Effector CD4-positive, alpha-beta T cell (primary cell): ENCODE measurements at regions not wholly inside any gene's neighbourhood (a gene's known extent, or its start where the extent isn't known, plus 50 kb on each side); places are given as distances from the start of the nearest gene placed in this dataset.
"Not testable (repeated sequence)": the region's sequence is repeated elsewhere in the genome, so short reads cannot be mapped to it uniquely, and the experiment has no call there.

Experiments
- DNase-seq: peaks from one replicate; pipeline ENCODE4 v3.0.0-alpha.2; 2020

DNA sequence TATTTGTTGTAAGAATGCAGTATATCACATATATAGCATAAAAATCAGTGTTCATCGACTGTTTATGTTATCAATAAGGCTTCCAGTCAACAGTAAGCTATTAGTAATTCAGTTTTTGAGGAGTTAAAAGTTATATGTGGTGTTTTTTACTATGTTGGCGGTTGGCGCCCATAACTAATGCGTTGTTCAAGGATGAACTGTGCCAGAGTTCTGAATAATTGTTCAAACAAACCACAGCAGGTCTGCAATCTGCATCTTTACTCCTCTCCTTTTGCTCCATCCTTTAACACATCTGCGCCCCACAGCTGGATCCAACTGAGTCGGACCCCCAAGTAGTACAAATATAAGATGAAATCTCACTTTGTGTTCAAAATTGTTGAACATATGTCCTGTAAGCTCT, 836.1 kb downstream of the LTN1 start:
- DNase-seq = no peak

DNA sequence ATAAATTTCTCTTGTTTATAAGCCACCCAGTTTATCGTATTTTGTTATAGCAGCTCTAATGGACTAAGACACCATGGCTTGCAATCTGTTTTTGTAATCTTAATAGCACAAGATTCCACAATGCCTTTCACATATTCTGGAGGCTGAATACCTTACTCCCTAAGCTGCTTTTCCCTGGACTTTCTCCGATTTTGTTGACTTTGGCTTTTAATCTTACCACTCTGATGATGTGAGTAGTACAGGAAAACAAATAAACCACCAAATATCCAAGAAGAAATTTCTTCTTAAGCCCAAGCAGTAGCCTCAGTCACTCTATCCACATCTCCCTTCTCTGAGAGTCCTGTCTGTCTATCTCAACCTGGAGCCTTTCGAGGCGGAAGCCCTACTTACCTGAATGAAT, 838.6 kb downstream of the LTN1 start:
- DNase-seq = no peak

DNA sequence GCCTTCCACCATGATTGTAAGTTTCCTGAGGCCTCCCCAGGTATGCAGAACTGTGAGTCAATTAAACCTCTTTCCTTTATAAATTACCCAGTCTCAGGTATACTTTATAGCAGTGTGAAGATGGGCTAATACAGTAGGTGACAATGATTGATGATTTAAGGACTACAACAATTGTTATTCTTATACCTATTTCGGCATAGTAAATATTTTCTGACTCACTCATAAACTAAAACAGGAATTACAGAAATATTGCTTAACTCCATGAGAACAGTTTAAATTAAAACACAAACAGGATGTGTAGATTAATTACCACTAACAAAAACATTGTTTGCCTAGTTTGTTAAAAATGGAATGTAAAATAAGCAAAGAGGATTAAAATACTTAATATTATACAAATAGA, 839.9 kb downstream of the LTN1 start:
- no peak for DNase-seq

DNA sequence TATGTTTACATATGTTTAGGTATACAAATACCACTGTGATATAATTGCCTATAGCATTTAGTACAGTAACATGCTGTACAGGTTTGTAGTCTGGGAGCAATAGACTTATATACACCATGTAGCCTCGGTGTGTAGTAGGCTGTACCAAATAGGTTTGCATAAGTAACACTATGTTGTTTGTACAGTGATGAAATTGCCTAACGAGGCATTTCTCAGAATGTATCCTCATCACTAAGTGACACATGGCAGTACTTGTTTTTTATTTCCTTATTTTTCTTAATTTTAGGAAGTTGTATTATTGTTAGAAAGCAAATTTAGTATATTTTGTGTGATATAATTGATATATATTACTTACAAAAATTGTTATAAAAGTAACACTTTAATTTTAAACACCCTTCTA, 840.9 kb downstream of the LTN1 start:
- DNase-seq = no peak

DNA sequence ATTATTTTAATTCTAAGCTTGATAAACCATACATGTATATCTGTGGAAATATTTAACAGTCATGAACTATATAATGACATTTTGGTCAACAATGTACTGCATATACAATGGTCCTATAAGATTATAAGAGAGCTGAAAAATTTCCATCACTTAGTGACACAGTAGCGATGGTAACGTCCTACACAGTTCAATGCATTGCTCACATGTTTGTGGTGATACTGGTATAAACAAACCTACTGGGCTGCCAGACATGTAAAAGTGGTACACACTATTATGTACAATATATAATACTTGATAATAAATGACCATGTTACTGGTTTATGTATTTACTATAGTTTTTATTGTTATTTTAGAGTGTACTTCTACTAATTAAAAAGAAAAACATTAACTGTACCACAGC, 841.9 kb downstream of the LTN1 start:
- DNase-seq = no peak

DNA sequence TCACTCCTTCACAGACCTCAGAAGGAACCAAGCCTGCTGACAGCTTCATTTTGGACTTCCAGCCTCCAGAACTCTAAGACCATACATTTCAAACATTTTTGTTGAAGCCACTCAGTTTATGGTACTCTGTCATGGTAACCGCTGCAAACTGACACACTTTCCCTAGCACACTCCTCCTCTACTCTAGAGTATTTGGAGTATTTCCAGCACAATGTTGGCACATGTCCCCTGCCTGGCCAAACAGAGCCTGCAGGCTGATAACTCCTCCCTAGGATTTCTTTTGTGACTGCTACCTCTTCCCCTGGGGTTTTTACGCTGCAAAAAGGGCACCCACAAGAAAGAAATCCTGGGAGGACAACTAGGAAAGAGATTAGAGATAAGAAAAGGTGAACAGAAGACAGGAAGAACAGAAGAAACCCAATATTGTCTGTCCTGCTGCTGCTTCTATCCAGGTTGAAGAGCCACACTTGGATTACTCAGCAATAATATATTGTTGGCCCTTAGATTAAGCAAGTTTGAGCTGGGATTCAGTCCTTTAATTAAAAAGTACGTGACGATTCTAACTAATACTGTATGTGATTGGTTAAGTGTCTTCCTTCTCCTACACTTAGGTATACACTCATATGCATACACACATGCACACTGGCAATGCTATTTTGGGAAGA, 844.1 kb downstream of the LTN1 start:
- DNase-seq = no peak

DNA sequence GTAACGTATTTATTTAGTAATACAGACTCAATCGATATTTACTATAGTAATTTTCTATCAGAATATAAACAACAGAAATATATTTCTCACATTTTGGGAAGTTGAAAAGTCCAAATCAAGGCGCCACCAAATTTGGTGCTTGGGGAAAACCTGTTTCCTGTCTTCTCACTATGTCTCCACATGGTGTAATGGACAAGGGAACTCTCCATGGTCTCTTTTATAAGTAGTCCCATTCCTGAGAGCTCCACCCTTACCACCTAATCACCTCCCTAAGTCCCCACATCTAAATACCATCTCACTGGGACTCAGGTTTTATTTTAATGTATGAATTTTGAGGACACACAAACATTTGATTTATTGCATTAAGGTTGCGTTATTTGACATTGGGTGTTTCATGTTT, 848.0 kb downstream of the LTN1 start:
- no peak for DNase-seq

DNA sequence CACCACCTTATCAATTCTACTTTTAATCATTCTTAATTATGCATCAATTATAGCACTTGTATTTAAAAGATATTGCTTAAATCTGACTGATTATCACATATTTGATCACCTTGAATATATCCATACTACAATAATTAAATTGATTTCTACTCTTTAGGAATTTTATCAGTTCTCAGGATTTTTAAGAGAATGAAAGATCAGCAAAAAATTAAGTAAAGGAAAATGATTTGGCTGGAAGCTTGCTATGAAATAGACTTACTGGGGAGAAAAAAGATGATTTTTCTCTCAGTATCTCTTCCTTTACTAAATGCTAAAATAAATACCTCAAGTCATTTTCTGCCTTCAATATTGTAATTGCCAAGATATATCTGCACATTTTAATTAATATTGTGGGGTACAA, 848.6 kb downstream of the LTN1 start:
- no peak for DNase-seq

DNA sequence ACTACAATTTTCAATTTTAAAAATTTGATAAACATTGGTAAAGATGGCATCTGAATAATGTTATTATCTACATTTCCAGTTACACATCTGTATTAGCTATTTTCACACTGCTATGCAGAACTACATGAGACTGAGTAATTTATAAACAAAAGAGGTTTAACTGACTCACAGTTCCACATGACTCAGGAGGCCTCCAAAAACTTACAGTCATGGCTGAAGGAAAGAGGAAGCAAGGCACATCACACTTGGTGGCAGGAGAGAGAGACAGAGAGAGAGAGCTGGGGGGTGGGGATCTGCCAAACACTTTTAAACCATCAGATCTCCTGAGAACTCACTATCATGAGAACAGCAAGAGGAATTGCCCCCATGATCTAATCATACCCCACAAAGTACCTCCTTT, 850.0 kb downstream of the LTN1 start:
- DNase-seq = no peak

DNA sequence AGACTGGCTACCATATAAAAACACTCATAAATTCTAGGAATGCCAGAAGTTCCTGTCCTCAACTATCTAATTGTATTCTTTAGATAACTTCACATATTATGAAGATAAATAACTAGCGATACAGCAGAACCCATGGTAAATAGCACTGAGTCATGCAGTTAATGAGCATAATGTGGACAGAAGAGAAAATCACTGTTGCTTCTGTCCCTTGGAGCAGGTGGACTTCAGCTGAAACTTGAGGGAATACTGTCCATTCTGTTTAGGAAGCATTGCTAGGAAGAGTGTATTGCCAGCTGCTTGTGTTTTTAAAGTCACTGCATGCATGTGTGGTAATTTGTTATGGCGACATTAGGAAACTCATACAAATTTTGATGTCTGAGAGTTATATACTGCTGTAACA, 854.4 kb downstream of the LTN1 start:
- no peak for DNase-seq

DNA sequence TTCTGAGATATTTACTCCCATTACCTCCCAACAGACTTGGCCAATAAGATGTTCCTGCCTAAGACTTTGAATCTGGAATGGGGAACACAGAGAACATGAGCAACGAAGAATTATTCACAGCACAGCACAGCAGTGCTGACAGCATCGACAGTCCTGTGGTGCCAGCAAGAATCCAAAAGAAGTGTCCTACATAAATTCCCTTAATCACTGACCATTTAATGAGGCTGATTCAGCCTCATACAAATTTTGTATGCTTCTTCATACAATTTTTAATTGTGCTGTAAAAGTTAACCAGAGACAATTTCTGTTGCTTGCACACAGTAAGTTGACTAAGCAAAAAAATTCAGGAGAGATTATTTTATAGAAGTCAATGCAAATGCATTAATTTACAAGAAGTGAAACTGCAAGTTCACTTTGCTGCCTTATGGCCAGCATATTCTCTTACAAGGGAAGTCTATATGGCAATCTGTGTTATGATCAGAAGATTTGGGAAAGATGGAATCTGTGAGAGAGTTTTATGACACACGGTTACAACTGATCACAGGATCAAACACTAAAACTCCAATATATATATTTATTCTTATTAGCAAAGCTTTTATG, 855.9 kb downstream of the LTN1 start:
- no peak for DNase-seq

DNA sequence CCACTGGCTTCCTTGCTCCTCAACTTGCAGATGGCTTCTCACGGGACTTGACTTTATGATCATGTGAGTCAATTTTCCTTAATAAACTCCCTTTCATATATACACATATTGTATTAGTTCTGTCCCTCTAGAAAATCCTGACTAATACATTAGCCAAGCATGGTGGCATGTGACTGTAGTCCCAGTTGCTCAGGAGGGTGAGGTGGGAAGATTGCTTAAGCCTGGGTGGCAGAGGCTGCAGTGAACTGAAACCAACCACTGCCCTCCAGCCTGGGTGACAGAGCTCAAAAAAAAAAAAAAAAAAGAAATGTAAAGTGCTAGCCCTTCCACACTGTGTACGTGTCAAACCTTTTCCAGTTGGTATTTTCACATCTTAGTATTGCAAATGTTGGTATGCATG, 857.0 kb downstream of the LTN1 start:
- no peak for DNase-seq

DNA sequence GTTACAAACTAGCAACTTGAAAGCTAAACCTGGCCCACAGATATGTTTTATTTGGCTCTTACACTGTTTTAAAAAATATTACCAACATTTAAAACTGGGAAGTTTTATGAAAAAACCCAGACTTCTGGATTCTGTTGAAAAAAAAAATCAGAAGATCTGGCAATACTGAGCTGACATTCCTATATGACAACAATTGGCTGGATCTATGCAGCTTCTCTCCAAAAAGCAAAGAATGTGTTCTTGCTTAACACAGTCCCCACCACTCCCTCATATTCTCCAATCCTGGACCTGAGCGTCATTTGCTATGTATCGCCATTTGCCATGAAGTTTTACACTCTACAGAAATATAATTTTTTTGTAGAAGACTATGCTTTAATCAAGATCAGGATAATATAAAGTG, 859.6 kb downstream of the LTN1 start:
- no peak for DNase-seq

DNA sequence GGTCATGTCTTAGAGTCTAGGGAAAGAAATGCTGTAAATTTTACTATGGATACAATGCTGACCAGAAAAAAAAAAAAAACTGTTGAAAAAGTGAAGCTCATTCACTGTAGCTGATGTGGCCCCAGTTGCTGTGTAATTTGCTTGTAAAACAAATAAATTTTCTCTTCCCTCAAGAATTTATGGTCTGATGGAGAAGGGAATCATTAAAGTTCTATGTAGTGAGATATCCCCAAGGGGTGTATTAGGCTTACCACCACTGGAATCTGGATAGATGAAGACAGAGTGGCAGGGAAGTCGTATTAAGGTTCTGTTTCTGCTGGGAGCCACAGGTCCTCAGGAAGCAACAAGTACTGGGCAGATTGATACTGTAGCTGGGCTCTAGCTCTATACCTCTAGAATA, 860.0 kb downstream of the LTN1 start:
- DNase-seq = no peak

DNA sequence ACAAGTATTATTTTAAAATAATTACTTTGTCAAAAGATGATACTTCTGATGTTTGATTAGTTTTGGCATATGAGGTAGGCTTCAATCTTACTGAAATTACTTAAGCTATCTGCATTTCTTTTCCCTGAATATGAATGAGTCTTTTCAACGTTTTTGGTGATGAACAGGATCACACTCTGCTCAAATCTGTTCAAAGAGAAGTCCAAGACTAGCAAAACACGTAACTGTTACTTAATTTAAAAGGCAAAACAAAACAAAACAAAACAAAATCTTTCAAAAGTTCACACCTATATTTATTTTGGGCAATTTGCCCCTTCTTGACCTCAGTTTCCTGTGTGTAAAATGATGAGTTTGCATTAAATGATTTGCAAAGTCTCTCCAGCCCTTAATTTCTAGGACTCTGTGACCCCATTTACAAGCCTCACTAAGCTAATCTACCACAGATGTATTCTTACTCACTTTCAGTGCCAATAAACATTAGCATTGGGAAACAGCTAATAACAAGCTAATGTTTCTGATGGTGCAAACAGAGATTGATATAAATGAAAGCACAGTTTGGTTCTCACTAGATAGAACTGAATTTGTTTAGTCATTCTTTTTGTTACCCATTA, 865.4 kb downstream of the LTN1 start:
- no peak for DNase-seq

DNA sequence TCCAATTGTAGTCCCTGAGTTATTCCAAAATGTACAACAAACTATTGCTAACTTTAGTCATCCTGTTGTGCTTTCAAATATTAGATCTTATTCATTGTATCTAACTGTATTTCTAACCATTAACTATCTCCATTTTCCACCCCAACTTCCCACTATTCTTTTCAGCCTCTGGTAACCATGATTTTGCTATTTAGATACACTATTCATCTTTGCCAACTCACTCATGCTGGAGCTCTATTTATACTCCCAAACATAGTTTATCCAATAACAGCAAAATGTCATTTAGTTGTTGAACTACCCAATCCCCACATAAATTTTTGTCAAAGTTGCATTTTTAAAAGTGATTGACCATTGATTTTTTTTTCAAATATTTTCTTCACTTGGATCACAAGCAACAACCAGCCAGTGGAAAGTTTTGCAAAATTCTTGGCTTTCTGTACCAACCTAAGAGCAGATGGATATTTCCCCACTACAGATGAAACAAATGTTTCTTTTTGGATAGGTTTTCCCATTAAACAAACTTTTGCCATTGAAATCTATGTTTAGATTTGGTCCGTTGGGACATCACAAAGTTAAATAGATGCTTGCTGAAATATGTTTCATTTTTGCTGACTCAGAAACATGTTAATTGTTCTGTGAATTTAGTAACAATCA, 866.0 kb downstream of the LTN1 start:
- DNase-seq = no peak

DNA sequence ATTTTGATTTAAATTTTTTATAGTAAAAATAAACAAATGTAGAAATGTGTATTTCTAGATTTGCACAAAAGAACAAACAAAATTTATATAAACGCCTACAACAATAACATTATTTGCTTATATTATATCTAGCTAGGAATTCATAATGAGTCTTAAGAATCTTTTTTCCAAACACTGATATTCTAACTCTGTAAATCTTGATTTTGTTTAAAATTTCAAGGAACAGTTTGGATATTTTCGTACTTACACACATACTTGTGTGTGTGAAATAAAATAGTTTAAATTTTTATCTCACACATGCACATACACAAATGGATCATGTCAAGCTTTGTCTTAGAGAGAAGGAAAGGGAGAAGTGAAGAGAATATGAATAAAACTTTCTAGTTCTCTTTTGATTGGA, 868.1 kb downstream of the LTN1 start:
- no peak for DNase-seq

DNA sequence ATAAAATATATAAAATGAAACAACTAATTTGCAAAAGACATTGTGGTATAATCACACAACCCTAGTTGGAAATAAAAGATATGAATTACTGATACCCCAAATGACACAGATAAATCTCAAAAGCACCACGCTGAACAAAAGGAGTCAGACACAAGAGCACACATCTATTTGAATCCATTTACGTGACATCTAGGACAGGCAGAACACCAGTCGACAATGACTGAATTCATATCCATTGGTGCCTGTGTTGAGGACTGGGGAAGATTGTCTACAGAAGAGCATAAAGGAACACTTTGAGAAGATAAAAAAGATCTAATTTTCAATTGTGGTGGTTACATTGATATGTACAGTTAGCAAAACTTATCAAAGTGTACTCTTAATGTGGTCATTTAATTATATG, 874.1 kb downstream of the LTN1 start:
- no peak for DNase-seq

DNA sequence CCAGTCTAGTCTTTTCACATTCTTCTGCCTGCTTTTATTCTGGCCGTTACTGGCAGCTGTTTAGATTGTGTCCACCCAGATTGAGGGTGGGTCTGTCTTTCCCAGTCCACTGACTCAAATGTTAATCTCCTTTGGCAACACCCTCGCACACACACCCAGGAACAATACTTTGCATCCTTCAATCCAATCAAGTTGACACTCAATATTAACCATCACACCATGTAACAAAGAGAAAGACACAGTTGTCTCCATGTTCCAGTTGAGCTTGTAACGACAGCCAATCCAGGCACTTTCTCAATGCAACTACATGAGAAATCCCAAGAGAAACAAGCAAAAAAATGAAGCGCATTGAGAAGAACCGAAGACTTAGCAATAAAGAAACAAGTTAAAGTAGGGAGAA, 877.7 kb downstream of the LTN1 start:
- DNase-seq = not testable (repeated sequence)

DNA sequence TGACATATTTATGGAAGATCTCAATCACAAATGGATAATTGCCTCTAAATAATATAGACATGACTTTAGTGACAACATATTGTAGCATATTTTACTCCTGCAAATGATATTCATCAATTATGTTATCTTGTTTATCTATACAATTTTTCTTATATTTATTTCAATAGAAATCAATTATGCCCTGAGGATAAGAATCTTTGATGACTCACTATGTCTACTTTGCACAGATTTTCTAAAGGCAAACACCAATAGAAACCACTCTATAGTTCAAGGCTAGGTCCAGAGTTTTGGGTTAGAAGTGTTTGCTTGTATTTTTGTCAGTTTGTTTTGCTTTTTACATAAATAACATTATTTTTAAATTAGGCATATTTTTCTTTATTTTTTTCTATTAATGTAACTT, 879.0 kb downstream of the LTN1 start:
- DNase-seq = no peak

DNA sequence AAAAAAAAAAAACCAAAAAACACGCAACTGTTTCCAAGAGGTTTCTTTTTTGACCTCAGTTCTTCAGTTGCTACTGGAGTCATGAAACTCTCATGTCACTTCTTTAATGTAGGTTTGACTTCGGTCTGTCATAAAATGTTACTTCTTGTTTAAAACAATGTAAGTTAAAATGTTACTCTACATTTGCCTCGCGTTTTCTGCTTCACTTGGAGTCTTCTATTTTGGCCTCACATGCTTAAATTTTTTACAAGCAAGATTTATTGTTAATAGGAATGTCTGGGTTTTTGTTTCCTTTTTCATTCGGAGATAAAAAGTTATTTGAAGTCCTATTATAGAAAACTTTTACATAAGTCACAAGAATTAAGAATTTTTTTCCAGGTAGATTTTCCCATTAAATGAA, 880.2 kb downstream of the LTN1 start:
- no peak for DNase-seq

DNA sequence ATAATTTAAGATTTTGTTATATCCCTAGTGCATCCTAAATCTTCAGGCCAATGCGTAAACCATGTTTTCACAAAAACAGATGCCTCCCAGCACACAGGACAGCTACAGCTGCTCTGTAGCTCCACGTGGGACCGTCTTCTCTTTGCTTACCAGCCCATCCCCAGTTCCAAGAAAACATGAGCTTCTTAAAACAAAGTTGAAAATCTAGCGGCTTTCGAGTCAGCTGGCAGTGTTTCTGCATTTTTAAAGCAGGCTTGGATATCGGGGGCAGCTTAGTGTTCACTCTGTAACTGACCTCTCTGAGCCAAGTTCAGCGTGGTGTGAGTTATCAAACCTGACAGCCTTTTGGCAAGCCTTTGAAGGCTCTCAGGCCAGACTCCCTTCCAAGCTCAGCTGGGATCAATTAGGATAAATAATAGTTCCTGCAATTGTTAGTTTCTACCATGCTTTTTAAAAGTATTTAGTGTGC, 881.5 kb downstream of the LTN1 start:
- DNase-seq = no peak

DNA sequence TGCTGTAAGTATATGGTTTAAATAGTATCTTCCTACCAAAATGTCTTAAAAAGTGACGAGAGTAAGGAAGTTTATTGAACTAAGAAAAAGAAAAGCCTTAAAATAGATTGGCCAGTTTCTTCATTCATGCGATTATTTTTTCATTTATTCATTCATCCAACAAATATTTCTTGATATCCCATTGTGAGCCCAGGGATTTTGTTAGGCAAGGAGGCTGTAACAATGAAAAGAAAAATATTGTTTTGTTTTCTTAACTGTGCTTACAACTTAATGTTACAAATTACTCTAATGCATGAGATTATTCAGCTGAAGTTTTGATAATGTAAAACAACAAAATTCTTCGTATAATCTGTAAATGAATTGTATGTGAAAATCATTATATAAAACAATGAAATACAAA, 882.0 kb downstream of the LTN1 start:
- DNase-seq = no peak

DNA sequence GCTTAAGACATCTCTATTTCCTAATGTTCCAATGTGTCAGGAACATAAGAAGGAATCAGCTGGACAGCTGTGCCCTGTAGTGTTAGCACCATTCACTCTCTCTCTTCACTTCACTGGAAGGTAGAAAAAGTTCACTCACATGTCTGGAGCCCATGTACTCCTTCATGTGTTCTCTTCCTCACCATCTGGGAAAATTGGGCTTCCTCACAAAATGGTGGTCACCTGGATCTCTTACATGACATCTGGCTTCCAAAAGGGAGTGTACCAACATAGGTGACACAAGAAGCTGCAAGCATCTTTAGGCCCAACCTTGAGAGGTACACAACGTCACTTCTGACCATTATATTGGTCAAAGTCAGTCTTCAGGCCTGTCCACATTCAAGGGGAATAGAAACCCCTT, 882.6 kb downstream of the LTN1 start:
- DNase-seq = no peak
